DLD1 (cell line): ENCODE measurements at regions not wholly inside any gene's neighbourhood (a gene's known extent, or its start where the extent isn't known, plus 50 kb on each side); places are given as distances from the start of the nearest gene placed in this dataset.
"Not testable (repeated sequence)": the region's sequence is repeated elsewhere in the genome, so short reads cannot be mapped to it uniquely, and the experiment has no call there.

Source experiments
- in situ Hi-C: cut with HindIII; loops from 2 replicates; pipeline ENCODE4 v1.10.0; 2017; ENCODE audit warnings: low sequenced_read_pairs

DNA sequence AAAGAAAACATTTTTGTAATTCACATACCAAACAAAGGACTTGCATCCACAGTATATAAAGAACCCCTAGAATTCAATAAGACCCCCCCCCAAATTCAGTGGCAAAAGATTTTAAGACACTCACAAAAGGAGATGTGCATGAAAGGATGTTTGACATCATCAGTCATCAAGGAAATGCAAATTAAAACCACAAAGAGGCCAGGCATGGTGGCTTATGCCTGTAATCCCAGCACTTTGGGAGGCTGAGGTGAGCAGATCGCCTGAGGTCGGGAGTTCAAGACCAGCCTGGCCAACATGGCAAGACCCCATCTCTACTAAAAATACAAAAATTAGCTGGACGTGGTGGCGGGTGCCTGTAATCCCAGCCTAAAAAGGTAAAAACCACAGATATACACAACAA is 61.3 kb downstream of the AIPL1 start:
- in situ Hi-C loops: not testable (repeated sequence)

- in situ Hi-C loops: no loop called here
Measured at GRCh38 chr17:6366221-6366666, 68.7 kb downstream of the AIPL1 start.

GRCh38 chr17:6365200-6365943 is 69.5 kb downstream of the AIPL1 start:
- in situ Hi-C loops: no loop called here

DNA sequence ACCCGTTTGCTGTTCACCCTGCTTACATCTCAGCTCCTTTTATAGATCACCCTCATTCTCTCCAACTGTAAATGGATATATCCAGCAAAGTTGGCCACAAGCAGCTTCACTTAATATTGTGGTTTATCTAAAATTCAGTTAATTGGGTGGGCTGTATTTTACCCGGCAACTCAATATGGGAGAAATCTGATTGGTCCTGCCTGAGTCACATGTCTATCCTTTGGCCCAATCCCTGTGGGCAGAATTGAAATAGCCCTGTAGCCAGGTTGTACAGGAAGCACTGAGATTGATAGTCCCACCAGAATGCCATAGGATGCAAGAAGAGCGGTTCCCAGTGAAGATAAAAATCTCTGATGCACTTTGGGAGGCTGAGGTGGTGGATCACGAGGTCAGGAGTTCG is 73.2 kb downstream of the AIPL1 start:
- in situ Hi-C loops: no loop called here

DNA sequence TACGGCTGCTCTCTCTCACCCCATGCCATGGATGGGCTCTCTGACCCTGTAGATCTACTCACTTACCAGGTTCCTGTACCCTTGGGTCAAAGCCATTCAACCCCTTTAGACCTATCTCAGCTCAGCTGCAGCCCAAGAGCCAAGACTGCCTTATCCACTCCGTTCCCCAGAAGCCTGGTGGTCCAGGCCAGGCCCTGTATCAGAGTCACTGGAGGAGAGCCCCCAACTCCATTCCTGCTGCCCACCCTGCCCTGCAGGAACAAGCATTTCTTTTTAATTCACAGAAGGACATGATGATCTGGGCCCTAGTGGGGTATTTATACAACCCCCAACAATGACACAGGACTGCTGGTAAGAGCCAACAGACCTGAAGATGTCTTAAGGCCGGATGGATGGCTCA is 76.8 kb downstream of the AIPL1 start:
- in situ Hi-C loops: no loop called here

GRCh38 chr17:6356562-6356961 is 78.4 kb downstream of the AIPL1 start:
- in situ Hi-C loops: no loop called here

DNA sequence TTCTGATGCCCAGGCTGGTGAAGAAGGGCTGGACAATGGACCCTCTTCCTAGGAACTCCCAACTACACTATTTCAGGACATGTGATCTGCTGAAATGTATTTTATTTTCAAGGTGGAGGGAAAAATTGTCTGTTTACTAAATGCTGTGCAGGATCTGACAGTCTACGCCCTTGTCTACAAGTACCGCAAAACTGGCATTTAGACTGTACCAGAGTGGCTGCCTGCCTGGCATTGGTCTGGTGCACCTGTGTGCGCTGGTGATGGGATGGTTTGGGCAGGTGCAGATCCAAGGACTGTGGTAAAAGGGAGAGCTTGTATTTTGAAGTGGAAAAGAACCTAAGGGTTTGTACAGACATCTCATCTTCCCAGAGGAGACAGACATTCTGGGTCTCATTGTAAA is 79.7 kb downstream of the AIPL1 start:
- in situ Hi-C loops: no loop called here

- in situ Hi-C loops: no loop called here
Measured at GRCh38 chr17:6352801-6353560, 81.9 kb downstream of the AIPL1 start.

- in situ Hi-C loops: no loop called here
Measured at GRCh38 chr17:6352016-6352415, 82.9 kb downstream of the AIPL1 start.

DNA sequence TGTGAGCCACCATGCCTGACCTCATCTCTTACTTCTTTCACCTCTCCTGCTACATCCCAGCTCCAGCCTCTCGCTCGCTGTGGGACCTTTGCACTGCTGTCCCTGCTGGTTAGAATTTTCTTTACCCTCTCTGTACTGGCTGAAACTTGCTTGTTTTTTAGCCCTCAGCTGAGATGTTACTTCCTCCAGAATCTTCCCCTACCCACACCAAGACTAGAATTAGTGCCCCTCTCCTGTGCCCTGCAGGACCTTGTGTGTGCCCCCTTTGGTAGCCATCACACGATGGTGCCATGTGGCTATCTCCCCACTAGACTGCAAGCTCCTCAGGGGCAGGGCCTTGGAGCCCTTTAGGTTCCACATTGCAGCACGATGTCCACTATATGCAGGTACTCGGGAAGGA is 84.1 kb downstream of the AIPL1 start:
- in situ Hi-C loops: no loop called here

GRCh38 chr17:6348891-6349290 is 86.0 kb downstream of the AIPL1 start:
- in situ Hi-C loops: no loop called here

- in situ Hi-C loops: no loop called here
Measured at GRCh38 chr17:6347776-6348175, 87.1 kb downstream of the AIPL1 start.

DNA sequence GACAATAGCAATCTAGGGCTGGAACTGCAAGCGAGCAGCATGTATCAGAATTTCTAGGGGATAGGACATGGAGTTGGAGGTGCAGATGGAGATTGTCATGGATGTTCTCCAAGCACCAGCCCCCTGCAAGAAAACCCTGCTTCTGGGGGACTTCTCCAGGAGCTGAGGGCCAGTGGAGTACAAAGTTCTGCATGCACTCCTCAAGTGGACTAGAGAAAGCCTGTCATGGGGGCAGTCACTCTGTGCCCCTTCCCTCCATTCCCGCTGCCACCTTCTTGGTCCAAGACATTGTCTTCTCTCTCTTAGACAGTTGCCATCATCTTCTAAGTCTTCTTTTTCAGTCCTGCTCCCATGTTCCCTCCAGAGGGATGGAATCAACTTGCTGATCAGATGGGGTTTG is 87.9 kb downstream of the AIPL1 start:
- in situ Hi-C loops: no loop called here

DNA sequence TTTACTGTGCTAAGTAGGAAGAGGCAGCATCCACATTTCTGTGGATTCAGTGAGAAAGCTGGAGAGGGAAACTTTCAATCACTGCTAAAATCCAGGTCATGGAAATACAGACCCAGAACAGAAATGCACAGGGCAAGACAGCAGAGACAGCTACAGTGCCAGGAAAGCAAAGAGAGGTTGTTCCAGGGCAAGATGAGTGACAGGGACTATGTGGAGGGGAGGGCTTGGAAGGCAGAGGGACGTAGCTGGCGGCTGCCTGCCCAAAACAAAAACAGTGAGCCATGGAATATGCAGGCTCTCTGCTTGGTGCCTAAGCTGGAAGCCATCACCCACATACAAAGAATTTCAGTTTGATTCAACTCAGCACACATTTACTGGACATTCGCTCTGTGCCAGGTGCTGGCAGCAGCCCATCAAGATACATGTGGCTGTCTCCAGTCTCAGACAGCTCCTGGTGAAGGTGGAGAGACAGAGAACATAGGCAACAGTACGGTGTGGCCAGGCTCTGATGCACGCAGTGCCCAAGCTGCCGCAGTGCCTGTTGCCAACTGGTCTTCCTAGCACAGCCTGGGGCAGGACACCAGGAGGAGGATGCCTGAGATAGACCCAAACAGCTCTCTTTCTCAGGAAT is 88.7 kb downstream of the AIPL1 start:
- in situ Hi-C loops: no loop called here

GRCh38 chr17:6343736-6344135 is 91.2 kb downstream of the AIPL1 start:
- in situ Hi-C loops: no loop called here

- in situ Hi-C loops: no loop called here
Measured at GRCh38 chr17:6343191-6343590, 91.7 kb downstream of the AIPL1 start.

GRCh38 chr17:6340708-6341107 is 94.2 kb downstream of the AIPL1 start:
- in situ Hi-C loops: no loop called here

GRCh38 chr17:6334386-6334785 is 100.5 kb downstream of the AIPL1 start:
- in situ Hi-C loops: no loop called here

DNA sequence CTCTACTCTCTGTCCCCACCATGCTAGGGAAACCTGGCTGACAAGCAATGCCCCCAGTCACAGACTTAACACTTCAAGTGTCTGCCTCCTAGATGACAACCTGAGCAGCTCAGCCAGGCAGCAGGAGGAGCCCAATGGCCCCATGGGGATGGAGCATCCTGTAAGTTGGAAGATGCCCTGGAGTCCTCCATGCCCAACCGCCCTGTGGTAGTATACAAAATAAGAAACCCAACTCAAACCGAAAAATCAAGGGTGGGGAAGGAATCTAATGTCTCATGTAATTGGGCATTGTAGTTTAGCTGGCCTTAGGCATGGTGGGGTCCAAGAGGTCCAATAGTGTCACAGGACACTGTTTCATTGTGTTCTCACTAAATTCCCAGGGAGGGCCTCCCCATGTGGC is 104.0 kb downstream of the AIPL1 start:
- in situ Hi-C loops: no loop called here

DNA sequence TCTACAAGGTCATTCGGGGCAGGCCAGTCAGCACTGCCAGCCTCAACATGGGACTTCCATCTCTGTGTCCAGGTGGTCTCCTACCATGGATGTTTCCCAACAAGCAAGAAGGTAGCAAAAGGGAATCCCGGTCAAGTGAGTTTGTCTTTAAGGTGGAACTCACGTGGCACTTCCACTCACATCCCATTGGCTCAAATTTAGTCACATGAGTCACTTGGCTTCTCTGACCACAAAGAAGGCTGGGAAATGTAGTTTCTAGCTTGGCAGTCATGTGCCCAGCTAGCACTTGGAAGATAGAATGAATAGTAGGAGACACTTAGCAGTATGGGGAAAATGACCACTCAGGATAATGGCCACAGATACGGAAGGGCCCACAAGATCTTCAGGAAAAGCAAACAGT is 106.6 kb downstream of the AIPL1 start:
- in situ Hi-C loops: no loop called here

DNA sequence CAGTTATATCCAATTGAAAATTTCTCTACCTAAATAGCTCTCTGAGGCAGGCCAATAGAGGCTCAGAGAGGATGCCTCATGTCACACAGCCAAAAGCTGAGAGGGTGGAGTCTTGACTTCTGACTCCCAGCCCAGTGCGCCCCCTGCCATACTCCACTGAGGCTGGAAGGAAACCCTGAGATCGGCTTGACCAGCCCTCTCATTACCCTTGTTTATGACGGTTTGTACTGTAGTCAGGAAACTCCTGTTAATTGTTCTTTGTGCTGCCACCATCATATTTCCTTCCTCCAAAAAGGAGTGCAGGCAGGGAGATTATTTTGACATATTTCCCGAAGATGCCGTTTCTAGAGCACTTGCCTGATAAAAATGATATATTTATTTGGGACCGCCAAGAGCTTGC is 107.9 kb downstream of the AIPL1 start:
- in situ Hi-C loops: no loop called here

- in situ Hi-C loops: no loop called here
Measured at GRCh38 chr17:6326483-6326882, 108.4 kb downstream of the AIPL1 start.
